Colonic mucosa (tissue), 4 donors: ENCODE measurements at regions not wholly inside any gene's neighbourhood (a gene's known extent, or its start where the extent isn't known, plus 50 kb on each side); places are given as distances from the start of the nearest gene placed in this dataset.

Source experiments
- DNase-seq: peaks from one replicate; pipeline ENCODE4 v3.0.0-alpha.2; 2020
- H3K27ac ChIP-seq: fragments of 200-600 bp; one replicate; pipeline ENCODE4 v1.8.0; 2021
- H3K27me3 ChIP-seq: fragments of 200-600 bp; one replicate; pipeline ENCODE4 v1.8.0; 2021
- H3K36me3 ChIP-seq: fragments of 200-600 bp; one replicate; pipeline ENCODE4 v1.8.0; 2021
- H3K4me1 ChIP-seq: fragments of 200-600 bp; one replicate; pipeline ENCODE4 v1.8.0; 2021; ENCODE audit warnings: mild to moderate bottlenecking
- H3K4me3 ChIP-seq: fragments of 200-600 bp; one replicate; pipeline ENCODE4 v1.8.0; 2021
- H3K9ac ChIP-seq, 2 donors: one replicate each; pipeline ENCODE4 v1.7.0; 2013; ENCODE audit warnings: control low read depth in 2 of 2, low read depth in 2 of 2, low read length in 2 of 2
- H3K9me3 ChIP-seq: fragments of 200-600 bp; one replicate; pipeline ENCODE4 v1.8.0; 2021
- intact Hi-C: fragments of 100-400 bp; cut with DNase I; formaldehyde crosslinking; loops from one replicate; pipeline ENCODE4 v1.14.1; 2022
- TF ChIP-seq, protein P1 (sequence below): fragments of 200-600 bp; IDR thresholded peaks from one replicate; pipeline ENCODE4 v1.8.0; 2022; ENCODE audit warnings: antibody characterized with exemption, mild to moderate bottlenecking
- donor health status: healthy.
- donor health status: DM: no; HTN: no; CAD: no.
- donor health status: DM: no; HTN: no; CAD: no.

GRCh38 chr3:5651351-5651750 is 463.8 kb downstream of the EDEM1 start:
- TF ChIP-seq, protein P1, sequence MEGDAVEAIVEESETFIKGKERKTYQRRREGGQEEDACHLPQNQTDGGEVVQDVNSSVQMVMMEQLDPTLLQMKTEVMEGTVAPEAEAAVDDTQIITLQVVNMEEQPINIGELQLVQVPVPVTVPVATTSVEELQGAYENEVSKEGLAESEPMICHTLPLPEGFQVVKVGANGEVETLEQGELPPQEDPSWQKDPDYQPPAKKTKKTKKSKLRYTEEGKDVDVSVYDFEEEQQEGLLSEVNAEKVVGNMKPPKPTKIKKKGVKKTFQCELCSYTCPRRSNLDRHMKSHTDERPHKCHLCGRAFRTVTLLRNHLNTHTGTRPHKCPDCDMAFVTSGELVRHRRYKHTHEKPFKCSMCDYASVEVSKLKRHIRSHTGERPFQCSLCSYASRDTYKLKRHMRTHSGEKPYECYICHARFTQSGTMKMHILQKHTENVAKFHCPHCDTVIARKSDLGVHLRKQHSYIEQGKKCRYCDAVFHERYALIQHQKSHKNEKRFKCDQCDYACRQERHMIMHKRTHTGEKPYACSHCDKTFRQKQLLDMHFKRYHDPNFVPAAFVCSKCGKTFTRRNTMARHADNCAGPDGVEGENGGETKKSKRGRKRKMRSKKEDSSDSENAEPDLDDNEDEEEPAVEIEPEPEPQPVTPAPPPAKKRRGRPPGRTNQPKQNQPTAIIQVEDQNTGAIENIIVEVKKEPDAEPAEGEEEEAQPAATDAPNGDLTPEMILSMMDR = no peak

GRCh38 chr3:5653426-5654143 is 466.1 kb downstream of the EDEM1 start:
- Histone ChIP-seq H3K9ac (no peak overlapping the region), H3K36me3 (no peaks in the 10 kb centered on the region)
- TF ChIP-seq, protein P1 = no peak

More at GRCh38 chr3:5651351-5651750, 463.8 kb downstream of the EDEM1 start:
- Histone ChIP-seq H3K9ac (no peak overlapping the region), H3K4me3 (no peak overlapping the region), H3K4me1 (no peaks in the 10 kb centered on the region), H3K9me3 (no peaks in the 10 kb centered on the region), H3K27ac (no peak overlapping the region), H3K36me3 (no peaks in the 10 kb centered on the region), H3K27me3 (no peaks in the 10 kb centered on the region)
- intact Hi-C loops = no loop called here
- no peak for DNase-seq

DNA sequence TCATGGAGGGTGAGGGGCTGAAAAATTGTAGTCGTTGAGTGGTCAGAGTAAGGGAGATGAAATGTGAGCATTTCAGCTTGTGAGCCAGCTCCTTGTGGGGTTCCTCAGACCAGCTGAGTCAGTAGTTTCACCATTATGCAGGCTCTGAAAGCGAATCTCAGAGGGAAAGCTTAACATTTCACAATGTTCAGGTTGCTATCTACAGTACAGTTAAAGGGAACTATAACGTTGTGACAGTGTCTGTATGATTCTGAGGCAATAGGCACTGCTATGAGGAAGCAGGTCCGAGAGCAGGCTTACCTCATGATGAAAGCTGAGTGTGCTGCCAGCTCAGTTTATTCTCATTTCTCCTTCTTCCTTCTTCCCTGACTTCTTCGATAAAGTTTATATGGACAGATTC is 469.6 kb downstream of the EDEM1 start:
- DNase-seq = no peak
- no peak overlapping the region for H3K27ac ChIP-seq
- H3K9ac ChIP-seq = no peak overlapping the region
- no peaks in the 10 kb centered on the region for H3K36me3 ChIP-seq
- no peaks in the 10 kb centered on the region for H3K27me3 ChIP-seq
- H3K4me1 ChIP-seq = no peaks in the 10 kb centered on the region
- intact Hi-C loops = no loop called here
- no peaks in the 10 kb centered on the region for H3K9me3 ChIP-seq
- no peak overlapping the region for H3K4me3 ChIP-seq
- TF ChIP-seq, protein P1 = no peak

More at GRCh38 chr3:5653426-5654143, 466.1 kb downstream of the EDEM1 start:
- Histone ChIP-seq H3K27ac (no peak overlapping the region), H3K27me3 (no peaks in the 10 kb centered on the region), H3K4me1 (no peaks in the 10 kb centered on the region), H3K4me3 (no peak overlapping the region), H3K9me3 (no peaks in the 10 kb centered on the region)
- no peak for DNase-seq
- intact Hi-C loops = no loop called here

DNA sequence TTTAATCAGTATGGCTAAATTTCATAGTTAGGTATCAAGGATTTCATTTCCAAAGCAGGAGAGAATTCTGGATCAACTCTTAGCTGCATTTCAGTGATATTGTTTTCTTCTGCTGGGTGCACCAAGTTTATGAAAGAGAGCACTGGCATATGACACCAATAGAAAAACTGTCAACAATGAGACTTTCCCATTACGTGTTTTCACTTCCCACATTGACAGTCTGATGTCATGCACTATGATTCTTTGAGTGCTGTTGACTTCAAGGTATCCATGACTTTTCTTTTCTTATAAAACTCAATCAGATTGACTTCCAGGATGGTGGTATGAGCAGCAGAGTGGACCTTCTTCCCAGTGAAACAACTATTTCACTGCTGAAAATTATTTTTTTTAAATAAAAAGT is 476.1 kb downstream of the EDEM1 start:
- peaks cover 2% of the 10 kb centered on the region for H3K9me3 ChIP-seq
- no peak for DNase-seq
- H3K4me3 ChIP-seq = no peak overlapping the region
- TF ChIP-seq, protein P1 = no peak
- no peak overlapping the region for H3K9ac ChIP-seq
- no peaks in the 10 kb centered on the region for H3K36me3 ChIP-seq
- intact Hi-C loops = no loop called here
- no peaks in the 10 kb centered on the region for H3K27me3 ChIP-seq
- H3K4me1 ChIP-seq = no peaks in the 10 kb centered on the region
- no peak overlapping the region for H3K27ac ChIP-seq

DNA sequence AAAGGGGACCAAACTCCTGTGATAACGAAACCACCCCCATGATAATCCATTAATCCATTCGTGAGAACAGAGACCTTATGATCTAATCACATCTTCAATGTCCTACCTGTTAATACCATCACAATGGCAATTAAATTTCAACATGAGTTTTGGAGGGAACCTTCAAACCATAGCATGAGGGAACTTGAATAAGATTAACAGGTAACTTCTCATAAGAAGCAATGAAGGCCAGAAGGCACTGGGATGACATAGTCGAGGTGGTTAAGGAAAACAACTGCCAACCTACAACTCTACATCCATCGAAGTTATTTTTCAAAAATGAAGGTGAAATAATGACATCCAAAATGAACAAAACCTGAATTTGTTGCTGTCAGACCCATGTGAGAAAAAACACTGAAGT is 478.9 kb downstream of the EDEM1 start:
- H3K9me3 ChIP-seq = peaks cover 2% of the 10 kb centered on the region
- intact Hi-C loops = no loop called here
- TF ChIP-seq, protein P1 = no peak

More for the DNA sequence above, 478.9 kb downstream of the EDEM1 start:
- Histone ChIP-seq H3K27me3 (no peaks in the 10 kb centered on the region), H3K4me1 (no peaks in the 10 kb centered on the region), H3K9ac (no peak overlapping the region), H3K36me3 (no peaks in the 10 kb centered on the region), H3K27ac (no peak overlapping the region), H3K4me3 (no peak overlapping the region)
- DNase-seq = no peak
